ENCODE measurements at regions not wholly inside any gene's neighbourhood (a gene's known extent, or its start where the extent isn't known, plus 50 kb on each side); places are given as distances from the start of the nearest gene placed in this dataset.
"Not testable (repeated sequence)": the region's sequence is repeated elsewhere in the genome, so short reads cannot be mapped to it uniquely, and the experiment has no call there.

DNA sequence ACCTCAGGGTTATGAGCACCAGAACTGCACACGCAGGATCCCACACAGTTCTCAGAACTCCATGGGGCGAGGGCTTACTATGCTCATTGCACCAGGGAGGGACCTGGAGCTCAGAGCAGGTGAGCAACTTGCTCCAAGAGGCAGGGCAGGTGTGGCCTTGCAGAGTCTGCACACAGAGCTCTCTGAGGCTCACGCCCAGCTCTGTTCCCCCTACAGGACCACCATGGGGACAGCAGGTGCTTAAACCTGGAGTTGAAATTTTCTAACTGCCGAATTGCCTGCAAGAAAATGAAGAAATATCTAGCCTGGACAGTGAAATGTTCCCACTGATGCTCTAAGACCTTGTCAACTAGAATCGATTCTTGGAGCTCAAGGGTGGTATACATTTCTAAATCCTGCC lies 49.9 kb upstream of the MSMB start:
- not testable (repeated sequence) for DNase-seq

DNA sequence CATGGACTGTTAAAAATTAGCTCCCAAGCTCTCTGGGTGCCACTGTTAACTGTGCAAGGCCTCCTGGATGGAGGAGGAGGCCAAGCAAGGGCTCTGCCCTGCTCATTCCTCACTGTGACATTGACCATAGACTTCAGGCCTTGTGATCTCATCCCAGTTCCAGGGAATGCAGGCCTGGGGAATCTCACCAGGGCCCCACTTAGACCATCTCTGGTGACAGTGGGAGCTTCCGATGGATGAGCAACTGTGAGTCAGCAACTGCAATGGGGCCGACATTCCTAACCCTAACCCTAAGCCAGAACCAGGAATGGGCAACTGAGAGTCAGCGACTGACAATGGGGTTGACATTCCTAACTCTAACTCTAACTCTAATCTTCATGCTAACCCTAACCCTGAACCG lies 50.4 kb upstream of the MSMB start:
- no peak for DNase-seq

DNA sequence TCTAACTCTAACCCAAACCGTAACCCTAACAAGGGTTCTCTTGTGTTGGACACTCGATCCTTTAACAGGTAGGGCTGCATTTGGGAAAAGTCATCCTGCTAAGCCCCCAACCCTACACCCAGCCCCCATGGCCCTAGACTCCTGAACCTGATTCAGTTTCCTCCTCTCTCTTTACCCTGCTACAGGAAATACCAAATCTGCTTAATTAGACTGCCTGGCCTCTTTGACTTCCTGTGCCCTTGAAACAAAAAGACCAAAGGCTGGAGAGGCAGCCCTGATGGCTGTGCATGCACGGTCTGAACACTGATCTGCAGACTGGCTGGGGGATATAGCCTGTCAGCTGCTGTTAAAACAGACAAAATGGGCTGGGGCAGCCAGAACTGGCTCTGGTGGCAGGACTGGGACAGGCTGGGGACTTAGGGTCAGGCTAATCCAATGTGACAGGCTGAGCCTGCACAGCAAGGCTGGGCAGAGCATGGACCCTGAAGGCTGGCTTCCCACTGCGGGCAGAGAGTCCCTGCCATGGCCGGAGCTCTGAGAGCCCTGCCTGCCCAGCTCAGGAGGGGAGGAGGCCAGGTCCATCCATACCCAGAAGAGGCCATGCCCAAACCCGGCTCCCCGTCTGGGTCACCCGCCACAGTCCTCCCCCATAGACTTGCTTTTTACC lies 51.0 kb upstream of the MSMB start:
- no peak for DNase-seq

DNA sequence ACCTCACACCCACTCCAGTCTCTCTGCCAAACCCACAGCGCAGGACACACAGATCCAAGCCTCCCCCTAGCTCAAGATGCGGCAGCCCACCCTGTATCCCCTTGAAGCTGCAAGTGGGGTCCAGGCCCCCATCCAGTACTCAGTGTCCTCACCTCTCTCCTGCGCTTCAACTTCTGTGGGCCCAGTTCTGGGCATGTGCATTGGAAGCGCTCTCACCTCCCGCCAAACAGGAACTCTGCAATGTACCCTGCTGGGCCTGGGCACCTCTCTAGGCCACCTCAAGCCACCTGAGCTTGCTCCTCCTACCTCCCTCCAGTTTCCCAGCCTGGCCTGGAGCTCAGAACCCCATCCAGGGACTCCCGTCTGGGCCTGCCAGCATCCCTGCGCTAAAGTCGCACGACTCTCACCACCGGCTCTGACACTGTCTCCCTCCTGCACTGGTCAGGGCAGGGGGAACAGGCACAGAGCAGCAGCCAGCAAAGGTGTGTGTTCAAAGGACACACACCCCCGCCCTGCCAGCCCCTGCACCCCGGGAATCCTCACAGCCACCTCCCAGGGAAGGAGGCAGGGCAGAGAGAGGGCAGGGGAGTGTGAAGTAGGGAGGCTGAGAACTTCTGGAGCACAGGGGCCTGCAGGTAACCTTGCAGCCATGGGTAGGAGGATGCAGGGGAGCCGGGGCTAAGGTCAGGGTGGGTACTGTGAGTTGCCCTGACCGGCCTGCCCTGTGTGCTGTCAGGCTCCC lies 51.7 kb upstream of the MSMB start:
- no peak for DNase-seq

DNA sequence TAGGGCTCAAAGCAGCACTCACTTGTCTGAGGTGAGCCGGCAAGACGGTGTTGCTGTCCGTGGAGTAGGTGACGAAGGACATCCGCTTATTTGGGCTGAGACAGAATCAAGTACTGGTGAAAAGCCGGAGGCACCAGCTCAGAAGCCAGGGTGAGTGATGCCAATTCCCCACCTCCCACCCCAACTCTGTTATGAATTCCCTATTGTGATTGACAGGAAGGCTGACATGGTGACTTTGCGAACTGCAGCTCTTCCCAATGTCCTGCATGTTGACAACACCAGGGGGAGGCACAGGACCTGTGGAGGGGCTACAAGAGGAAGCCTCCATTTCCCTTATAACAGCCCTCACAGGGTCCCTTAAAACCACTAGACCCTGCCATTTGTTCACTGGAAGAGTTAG lies 52.3 kb upstream of the MSMB start:
- no peak for DNase-seq

DNA sequence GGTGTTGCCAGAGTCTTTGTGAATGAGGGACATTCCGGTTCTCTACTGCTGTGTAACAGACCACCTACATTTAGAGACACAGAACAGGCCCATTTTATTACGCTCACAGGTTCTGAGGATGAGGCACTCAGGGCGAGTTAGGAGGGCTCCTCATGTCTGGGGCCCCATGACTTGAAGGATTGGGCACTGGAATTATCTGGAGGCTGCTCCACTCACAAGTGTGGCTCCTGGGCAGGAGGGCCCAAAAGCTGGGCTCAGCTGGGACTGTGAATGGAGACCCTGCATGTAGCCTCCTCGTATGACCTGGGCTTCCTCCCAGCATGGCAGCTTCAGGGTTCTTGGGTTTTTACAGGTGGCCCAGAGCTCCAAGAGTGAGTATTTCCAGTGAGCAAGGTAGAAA lies 52.9 kb upstream of the MSMB start:
- not testable (repeated sequence) for DNase-seq

DNA sequence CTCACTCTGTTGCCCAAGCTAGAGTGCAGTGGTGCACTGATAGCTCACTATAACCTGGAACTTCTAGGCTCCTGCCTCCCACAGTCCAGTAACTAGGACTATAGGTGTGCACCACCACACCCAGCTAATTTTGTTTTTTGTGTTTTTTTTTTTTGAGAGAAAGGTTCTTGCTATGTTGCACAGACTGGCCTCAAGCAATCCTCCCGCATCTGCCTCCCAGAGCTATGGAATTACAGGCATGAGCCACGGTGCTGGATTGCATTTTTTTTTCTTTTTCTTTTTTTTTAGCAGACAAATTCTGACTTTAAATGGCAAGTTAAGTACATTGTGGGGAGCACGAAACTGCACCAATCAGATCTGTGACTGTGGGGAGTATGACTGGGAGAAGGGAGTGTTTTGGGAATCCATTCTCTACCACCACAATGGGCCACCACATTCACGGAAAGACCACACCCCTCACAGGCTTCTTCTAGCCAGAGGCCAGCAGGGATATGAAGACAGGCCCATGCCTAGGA lies 58.1 kb upstream of the MSMB start:
- DNase-seq, result no peak

DNA sequence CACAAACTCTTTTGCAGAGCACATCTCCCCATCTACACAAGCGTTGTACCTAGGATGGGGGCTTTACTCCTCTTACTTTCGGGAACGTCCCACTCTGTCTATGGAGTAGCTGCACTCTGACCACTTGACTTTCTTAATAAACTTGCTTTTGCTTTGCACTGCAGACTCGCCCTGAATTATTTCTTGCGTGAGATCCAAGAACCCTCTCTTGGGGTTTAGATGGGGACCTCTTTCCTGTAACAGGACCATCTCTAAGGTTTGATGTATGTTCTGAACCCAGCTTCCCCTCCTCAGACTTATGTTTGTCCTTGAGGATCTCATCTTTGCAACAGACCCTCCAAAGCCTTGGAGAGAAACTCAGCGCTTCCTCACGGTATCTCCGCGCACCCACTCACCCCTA lies 59.3 kb upstream of the MSMB start:
- DNase-seq, result not testable (repeated sequence)

DNA sequence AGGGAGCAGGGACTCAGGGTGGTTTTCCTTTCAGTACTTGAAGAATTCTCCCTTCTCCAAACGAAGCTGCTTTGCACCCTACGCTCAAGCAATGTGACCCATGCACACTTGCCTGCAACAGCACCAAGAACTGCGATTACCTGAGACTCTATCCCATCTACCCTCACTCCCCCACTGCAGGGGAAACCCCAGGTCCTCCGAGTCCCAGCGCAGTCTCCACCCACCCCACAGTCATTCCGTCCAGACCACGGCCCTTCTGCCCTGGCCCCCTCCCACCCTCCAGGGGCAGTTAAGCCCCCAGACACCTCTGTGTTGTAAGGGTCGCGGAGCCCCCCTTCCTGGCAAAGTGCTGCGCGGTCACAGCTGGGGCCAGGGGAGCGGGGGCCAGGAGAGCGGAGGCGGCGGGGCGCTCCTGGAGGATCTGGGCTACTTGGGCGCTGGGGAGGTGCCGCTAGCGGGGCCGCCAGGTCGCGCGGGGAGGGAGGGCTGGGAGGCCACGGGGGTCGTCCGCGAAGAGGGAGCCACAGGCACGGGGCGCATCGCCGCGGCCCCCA lies 59.9 kb upstream of the MSMB start:
- not testable (repeated sequence) for DNase-seq

DNA sequence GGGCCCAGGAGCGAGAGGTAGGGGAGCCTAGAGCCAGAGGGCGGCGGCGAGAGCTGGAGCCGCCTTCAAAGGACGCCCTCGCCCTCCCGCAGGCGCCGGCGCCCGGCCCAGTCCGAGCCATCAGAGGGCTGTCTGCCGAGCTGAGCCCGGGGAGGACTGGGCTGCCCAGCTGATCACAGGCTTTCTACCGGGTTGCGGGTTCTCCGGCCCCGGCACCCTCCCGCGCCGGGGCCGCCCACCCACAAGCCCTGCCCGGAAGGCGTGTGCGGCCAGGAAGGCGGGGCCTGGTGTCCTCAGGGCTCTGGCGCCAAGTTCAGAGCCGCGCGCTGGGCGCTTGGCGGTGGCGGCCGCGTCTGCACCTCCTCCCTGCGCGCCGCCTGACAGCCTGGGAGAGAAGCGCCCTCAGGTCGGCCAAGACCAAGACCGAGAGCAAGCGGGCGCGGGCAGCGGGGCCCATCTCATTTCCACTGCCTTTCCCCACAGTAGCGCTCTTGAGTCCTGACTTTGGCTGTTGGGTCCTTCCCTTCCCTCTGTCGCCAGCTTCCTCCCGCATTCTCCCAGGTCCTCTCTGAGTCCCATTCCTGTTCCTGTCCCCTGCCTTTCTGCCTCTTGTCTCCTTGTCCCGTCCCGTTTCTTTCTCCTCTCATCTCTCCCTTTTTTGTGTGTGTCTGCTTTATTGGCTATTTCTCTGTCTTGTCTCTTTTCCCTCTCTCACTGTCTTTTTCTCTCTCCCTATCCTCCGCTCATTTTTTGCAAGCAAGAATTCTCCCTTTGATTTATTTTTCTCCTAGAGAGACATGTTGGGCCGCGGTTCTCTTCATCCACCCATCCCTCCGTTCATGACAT lies 60.6 kb upstream of the MSMB start:
- DNase-seq, result no peak

DNA sequence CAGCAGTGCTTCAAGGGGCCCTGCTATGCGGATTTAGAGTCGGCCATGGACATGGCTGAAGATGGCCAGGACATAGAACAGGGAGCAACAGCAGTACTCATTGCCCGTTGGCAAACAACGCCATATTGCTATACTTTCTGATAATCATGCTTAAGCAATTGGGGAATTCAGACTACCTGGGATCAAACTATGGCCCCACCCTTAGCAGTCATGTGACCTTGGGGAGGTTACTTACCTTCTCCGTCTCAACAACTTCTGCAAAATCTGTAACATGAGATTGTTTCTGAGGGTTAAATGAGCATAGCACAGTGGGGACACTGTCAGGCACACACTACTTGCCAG lies 62.1 kb upstream of the MSMB start:
- DNase-seq, result not testable (repeated sequence)

DNA sequence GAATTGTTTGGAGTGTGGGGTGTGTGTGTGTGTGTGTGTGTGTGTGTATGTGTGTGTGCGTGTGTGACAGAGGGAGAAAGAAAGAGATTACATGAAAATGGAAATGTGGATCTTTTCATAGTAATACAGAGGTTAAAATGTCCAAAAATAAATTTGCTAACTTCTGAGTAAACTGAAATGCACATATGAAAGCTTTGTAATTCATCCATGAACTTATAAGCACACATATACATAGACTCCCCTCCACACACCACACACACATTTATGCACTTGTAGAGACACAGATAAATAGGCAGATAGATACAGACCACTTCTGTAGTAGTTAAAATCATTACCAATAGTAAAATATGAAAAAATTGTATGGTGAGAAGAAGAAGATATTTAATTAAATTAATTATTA lies 108.2 kb upstream of the MSMB start:
- DNase-seq, result not testable (repeated sequence)

DNA sequence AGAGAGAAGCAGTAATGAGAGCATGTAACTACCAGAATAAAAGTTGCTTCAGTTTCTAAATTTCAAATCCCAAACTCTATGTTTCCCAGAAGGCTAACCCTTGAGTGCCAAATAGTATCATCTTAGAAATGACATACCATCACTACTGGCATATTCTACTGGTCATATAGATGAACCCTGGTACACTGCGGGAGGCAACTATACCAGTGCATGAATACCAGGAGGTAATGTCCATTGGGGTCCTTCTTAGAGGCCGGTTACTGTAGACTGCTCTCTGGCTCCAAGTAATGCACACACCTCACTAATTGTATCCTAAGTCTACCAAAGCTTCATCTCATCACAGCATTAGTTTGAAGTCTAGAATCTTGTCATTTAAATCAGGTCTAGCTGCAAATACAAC lies 108.6 kb upstream of the MSMB start:
- DNase-seq, result not testable (repeated sequence)

DNA sequence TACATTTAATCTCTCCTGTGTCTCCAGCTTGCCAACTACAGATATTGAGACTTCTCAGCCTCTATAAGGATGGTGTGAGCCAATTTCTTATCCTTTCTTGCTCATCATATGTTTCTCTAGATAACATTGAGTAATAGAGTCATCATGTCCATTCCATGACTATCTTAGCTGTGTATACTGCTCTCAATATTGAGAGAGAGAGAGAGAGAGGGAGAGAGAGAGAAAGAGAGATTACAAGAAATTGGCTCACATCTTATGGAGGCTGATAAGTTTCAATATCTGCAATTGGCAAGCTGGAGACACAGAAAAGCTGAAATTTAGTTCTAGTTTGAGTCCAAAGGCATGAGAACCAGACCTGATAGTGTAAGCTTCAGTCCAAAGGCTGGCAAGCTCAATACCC lies 110.8 kb upstream of the MSMB start:
- not testable (repeated sequence) for DNase-seq

DNA sequence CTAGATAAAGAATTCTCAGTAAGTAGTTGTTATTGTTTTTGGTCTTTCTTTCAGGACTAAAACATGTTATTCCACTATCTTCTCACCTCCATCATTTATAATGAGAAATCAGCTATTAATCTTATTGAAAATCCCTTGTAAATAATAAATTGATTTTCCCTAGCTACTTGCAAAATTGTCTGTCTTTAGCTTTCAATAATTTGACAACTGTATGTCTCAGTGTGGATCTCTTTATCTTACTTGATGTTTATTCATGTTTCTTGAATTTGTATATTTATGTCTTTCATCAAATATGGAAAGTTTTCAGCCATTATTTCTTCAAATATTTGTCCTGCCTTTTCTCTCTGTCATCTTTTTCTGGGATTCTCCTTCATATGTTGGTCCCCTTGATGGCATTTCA lies 117.1 kb upstream of the ANTXRL start:
- no peak for DNase-seq

DNA sequence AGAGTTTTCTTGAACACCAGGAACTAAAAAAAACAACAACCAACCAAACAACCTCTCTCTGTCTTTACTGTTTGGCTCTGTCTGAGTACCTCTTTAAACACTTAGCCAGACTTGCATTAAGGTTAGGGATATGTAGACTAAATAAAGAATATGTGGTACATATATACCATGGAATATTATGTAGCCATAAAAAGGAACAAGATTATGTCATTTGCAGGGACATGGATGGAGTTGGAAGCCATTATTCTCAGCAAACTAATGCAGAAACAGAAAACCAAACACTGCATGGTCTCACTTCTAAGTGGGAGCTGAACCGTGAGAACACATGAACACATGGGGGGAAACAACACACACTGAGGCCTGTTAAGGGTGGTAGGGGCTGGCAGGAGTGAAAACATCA lies 116.0 kb upstream of the ANTXRL start:
- DNase-seq, result no peak

DNA sequence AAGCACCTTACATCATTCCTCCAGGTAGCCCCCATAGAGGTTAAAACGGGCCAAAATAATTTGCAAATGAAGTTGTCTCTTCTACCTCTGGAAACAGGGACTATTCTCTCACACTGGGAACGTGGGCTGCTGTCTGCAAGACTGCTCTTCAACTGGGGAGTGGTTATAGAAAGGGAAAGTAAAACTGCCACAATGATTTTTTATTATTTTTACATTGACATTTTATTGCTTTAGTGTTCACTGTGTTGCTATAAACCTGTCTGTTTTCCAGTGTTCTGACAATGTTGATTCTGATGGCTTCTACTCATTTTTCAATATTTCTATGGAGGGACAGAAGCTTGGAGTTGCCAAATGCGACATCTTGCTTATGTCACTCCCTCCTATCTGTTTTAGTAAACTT lies 115.1 kb upstream of the ANTXRL start:
- no peak for DNase-seq

DNA sequence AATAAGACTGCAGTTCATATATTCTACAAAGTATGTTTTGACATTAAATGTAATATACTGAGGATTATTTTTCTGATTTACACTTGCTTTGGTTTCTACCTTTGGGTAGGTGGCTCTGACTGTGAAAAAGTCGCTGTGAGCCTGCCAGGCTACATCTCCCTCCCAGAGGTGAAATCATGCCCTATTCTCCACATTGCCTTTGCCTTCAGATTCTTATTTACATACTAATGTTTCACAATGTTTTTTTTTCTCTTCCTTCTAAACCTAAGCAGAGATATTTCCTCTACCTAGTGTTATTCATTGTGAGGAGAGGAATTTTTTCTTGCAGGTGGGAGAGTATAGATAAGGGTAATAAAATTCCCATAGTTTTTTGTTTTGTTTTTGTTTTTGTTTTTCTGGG lies 111.5 kb upstream of the ANTXRL start:
- no peak for DNase-seq

DNA sequence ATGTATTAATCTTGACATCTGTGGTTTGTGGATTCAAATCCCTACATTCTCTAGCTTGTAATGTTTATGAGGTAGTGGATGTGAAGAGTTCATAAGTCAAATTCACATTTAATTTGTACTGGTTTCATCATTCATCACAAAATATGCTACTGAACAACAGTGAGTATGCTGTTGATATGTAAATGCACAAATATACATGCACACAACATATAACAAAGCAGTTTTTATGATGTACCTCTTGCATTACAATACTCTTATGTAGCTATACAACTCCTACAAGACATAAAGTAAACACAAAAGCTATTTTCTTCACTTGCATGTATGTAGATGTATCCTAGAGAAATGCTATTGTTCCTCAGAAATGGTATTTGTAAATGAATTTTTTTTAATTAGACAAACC lies 111.0 kb upstream of the ANTXRL start:
- DNase-seq, result no peak

DNA sequence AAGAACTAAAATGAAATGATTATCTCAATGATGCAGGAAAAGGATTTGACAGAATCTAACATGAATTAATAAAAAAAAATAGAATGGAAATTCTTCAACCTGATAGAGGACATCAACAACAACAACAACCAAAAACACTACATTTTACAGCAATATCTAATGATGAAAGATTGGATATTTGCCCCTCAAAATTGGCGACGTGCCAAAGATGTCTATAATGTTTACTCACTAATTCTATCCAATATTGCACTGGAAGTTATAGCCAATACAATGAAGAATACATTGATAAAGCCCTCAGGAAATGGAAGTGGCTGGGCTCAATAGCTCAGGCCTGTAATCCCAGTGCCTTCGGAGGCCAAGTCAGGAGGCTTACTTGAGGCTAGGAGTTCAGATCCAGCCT lies 99.4 kb upstream of the ANTXRL start:
- not testable (repeated sequence) for DNase-seq

DNA sequence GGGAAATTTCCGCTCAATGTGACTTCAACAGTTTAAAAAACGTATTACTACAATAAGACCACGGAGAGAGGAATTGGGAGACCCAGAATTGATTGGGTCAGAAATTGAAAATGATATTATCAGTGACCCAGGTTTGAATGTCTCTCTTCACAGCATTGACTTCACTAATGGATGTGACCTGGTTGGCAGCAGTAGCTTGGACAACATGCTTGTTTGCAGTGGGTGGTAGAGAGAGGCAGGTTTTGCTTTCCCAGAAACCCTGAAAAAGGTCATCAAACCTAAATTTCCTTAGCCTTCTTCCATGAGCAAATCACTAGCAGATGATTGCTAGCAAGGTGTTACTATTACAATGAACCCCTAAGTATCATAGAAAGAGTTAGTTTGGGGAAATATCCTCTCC lies 89.7 kb upstream of the ANTXRL start:
- no peak for DNase-seq

DNA sequence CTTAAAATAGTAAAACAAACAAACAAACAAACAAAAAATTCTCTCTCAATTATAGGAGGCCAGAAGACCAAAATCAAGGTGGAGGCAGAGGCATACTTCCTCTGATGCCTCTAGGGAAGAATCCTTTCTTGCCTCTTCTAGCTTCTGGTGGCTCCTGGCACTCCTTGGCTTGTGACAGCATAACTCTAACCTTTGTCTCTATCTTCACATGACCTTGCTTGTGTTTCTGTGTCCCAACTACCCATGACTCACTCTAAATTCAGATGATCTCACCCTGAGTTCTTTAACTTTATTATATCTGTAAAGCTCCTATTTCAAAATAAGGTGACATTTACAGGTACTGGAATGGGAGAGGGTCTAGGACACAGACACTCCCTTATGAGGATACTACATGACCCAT lies 88.3 kb upstream of the ANTXRL start:
- DNase-seq, result no peak

DNA sequence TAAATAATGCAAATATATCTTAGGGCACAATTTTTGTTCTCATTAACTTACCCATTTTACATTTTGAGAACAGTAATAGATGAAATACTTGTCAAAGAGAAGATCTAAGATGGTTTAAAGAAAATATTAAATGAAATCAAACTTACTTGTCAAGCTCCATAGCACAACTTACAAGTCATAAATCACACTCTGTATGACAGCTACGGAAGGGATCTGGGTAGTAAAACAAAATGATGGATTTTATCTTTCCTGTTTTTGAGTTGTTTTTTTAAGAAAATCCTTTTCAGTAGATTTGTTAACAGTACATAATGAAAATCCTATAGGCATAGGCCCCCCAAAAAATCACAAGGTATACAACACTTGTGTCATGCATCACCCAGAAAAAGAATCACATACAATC lies 84.4 kb upstream of the ANTXRL start:
- DNase-seq, result not testable (repeated sequence)

Measured in SIG-M5 (cell line).